GM19328 (cell line): ENCODE measurements at regions not wholly inside any gene's neighbourhood (a gene's known extent, or its start where the extent isn't known, plus 50 kb on each side); places are given as distances from the start of the nearest gene placed in this dataset.

Source experiments
- ATAC-seq: cut with Tn5 transposase; IDR thresholded peaks from one replicate; pipeline ENCODE4 v1.9.1; 2021; ENCODE audit warnings: mild to moderate bottlenecking, moderate library complexity; ENCODE audit not compliant: unreplicated experiment

GRCh38 chrX:15985937-15986336 lies 131.3 kb upstream of the AP1S2 start:
- ATAC-seq = no peak

GRCh38 chrX:15983034-15983433 lies 128.4 kb upstream of the AP1S2 start:
- ATAC-seq = no peak

GRCh38 chrX:15977644-15978043 lies 123.0 kb upstream of the AP1S2 start:
- ATAC-seq = no peak

- no peak for ATAC-seq
Observed at GRCh38 chrX:15976396-15976795, 121.8 kb upstream of the AP1S2 start.

GRCh38 chrX:15973946-15974345 lies 119.3 kb upstream of the AP1S2 start:
- ATAC-seq = no peak

- ATAC-seq = peak; percentile 58
Observed at GRCh38 chrX:15973299-15973698, 118.7 kb upstream of the AP1S2 start.

- no peak for ATAC-seq
Observed at GRCh38 chrX:15971696-15972095, 117.1 kb upstream of the AP1S2 start.

GRCh38 chrX:15963858-15964257 lies 109.2 kb upstream of the AP1S2 start:
- no peak for ATAC-seq

- no peak for ATAC-seq
Observed at GRCh38 chrX:15960237-15960636, 105.6 kb upstream of the AP1S2 start.

- ATAC-seq = no peak
Observed at GRCh38 chrX:15956681-15957080, 102.1 kb upstream of the AP1S2 start.

GRCh38 chrX:15953801-15954200 lies 99.2 kb upstream of the AP1S2 start:
- no peak for ATAC-seq

GRCh38 chrX:15952212-15952611 lies 97.6 kb upstream of the AP1S2 start:
- no peak for ATAC-seq

- no peak for ATAC-seq
Observed at GRCh38 chrX:15948318-15948660, 93.7 kb upstream of the AP1S2 start.

GRCh38 chrX:15947648-15948317 lies 93.2 kb upstream of the AP1S2 start:
- ATAC-seq = no peak

- ATAC-seq = no peak
Observed at GRCh38 chrX:15946783-15947580, 92.4 kb upstream of the AP1S2 start.

GRCh38 chrX:15943391-15943790 lies 88.8 kb upstream of the AP1S2 start:
- ATAC-seq = no peak

GRCh38 chrX:15942307-15942706 lies 87.7 kb upstream of the AP1S2 start:
- no peak for ATAC-seq

- ATAC-seq = no peak
Observed at GRCh38 chrX:15939737-15940136, 85.1 kb upstream of the AP1S2 start.

GRCh38 chrX:15938072-15938471 lies 83.5 kb upstream of the AP1S2 start:
- no peak for ATAC-seq

GRCh38 chrX:15931362-15931761 lies 76.7 kb upstream of the AP1S2 start:
- ATAC-seq = no peak

- no peak for ATAC-seq
Observed at GRCh38 chrX:15930585-15930984, 76.0 kb upstream of the AP1S2 start.

GRCh38 chrX:15929194-15929593 lies 74.6 kb upstream of the AP1S2 start:
- no peak for ATAC-seq

- ATAC-seq = no peak
Observed at GRCh38 chrX:15926622-15927021, 72.0 kb upstream of the AP1S2 start.
